ENCODE measurements at regions not wholly inside any gene's neighbourhood (a gene's known extent, or its start where the extent isn't known, plus 50 kb on each side); places are given as distances from the start of the nearest gene placed in this dataset.
"Not testable (repeated sequence)": the region's sequence is repeated elsewhere in the genome, so short reads cannot be mapped to it uniquely, and the experiment has no call there.

DNA sequence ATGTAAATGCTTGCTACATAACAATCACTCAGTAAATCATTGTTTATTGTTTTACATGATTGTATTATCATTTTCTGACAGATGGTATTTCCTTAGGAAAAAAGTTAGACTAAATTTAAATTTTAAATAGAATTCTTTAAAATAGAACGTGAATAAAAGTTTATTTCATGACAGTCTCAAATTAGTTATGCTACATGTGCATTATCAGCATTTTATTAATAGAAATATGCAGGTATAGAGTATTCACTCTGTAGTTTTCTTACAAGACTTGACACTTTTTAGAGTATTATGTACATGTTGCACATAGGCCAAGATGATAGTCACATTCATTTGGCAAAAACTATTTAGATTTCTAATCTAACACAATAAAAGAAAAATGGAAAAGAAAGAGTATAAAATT is 213.3 kb upstream of the SPRY1 start:
- DNase-seq (ENCODE audit: low read depth, low spot score) (no peak), FAIRE-seq (no peak)
- no peaks in the 10 kb centered on the region for H3K27me3 ChIP-seq (ENCODE audit: control insufficient read depth, extremely low read depth, insufficient read depth, low read length)
- no peak overlapping the region for H3K9ac ChIP-seq (ENCODE audit: control insufficient read depth, extremely low read depth, insufficient read depth, low read length)
- no peaks in the 10 kb centered on the region for H3K9me1 ChIP-seq (ENCODE audit: control insufficient read depth, extremely low read depth, insufficient read depth, low read length)
- H3K9me3 ChIP-seq (ENCODE audit: control insufficient read depth, low read depth, low read length) = no peaks in the 10 kb centered on the region
- no peak overlapping the region for H3K27ac ChIP-seq (ENCODE audit: control insufficient read depth, insufficient read depth, low read length)
- dilution Hi-C loops (cut with MboI; ENCODE audit: extremely low pct_ligation_motif_present, low sequenced_read_pairs) = no loop called here
- no peak overlapping the region for H2AFZ ChIP-seq (ENCODE audit: control insufficient read depth, low read length)
- no peaks in the 10 kb centered on the region for H3K79me2 ChIP-seq (ENCODE audit: control insufficient read depth, insufficient read depth, low read length)
- TF ChIP-seq, protein P1, sequence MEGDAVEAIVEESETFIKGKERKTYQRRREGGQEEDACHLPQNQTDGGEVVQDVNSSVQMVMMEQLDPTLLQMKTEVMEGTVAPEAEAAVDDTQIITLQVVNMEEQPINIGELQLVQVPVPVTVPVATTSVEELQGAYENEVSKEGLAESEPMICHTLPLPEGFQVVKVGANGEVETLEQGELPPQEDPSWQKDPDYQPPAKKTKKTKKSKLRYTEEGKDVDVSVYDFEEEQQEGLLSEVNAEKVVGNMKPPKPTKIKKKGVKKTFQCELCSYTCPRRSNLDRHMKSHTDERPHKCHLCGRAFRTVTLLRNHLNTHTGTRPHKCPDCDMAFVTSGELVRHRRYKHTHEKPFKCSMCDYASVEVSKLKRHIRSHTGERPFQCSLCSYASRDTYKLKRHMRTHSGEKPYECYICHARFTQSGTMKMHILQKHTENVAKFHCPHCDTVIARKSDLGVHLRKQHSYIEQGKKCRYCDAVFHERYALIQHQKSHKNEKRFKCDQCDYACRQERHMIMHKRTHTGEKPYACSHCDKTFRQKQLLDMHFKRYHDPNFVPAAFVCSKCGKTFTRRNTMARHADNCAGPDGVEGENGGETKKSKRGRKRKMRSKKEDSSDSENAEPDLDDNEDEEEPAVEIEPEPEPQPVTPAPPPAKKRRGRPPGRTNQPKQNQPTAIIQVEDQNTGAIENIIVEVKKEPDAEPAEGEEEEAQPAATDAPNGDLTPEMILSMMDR (optimal IDR thresholded peaks at IDR 0.05 in 1 of 3, IDR thresholded peaks at IDR 0.05 in 1 of 3, conservative IDR thresholded peaks at IDR 0.05 in 1 of 3; ENCODE audit: extremely low read depth in 1 of 3, insufficient read depth in 2 of 3, low read length in 3 of 3) = no peak
- no peak for TF ChIP-seq EZH2 (IDR thresholded peaks at IDR 0.05; ENCODE audit: low read length)
- no peaks in the 10 kb centered on the region for H3K4me1 ChIP-seq (ENCODE audit: control insufficient read depth, extremely low read depth, insufficient read depth, low read length)
- no peaks in the 10 kb centered on the region for H4K20me1 ChIP-seq (ENCODE audit: control insufficient read depth, extremely low read depth, insufficient read depth, low read length)
- H3K36me3 ChIP-seq (ENCODE audit: control insufficient read depth in 2 of 2, extremely low read depth in 1 of 2, insufficient read depth in 2 of 2, low read length in 2 of 2) = no peaks in the 10 kb centered on the region
- no peak overlapping the region for H3K4me3 ChIP-seq (ENCODE audit: control insufficient read depth in 2 of 3, extremely low read depth in 1 of 3, insufficient read depth in 2 of 3, low read depth in 1 of 3, low read length in 3 of 3)
- no peak overlapping the region for H3K4me2 ChIP-seq (ENCODE audit: control insufficient read depth, extremely low read depth, insufficient read depth, low read depth, low read length)

DNA sequence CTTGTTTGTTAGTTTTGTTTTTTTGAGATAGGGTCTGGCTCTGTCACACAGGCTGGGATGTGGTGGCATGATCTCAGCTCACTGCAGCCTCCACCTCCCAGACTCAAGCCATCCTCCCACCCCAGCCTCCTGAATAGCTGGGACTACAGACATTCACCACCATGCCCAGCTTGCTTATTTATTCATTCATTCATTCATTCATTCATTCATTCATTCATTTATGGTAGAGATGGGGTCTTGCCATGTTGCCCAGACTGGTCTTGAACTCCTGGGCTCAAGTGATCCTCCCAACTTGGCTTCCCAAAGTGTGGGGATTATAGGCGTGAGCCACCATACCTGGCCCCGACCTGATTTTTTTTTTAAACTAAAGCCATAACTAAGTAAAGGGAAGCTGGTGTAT is 212.8 kb upstream of the SPRY1 start:
- H4K20me1 ChIP-seq (ENCODE audit: control insufficient read depth, extremely low read depth, insufficient read depth, low read length); H3K36me3 ChIP-seq (ENCODE audit: control insufficient read depth in 2 of 2, extremely low read depth in 1 of 2, insufficient read depth in 2 of 2, low read length in 2 of 2); H3K79me2 ChIP-seq (ENCODE audit: control insufficient read depth, insufficient read depth, low read length); H2AFZ ChIP-seq (ENCODE audit: control insufficient read depth, low read length); DNase-seq (ENCODE audit: low read depth, low spot score); H3K9ac ChIP-seq (ENCODE audit: control insufficient read depth, extremely low read depth, insufficient read depth, low read length); FAIRE-seq; H3K27ac ChIP-seq (ENCODE audit: control insufficient read depth, insufficient read depth, low read length); dilution Hi-C loops (cut with MboI; ENCODE audit: extremely low pct_ligation_motif_present, low sequenced_read_pairs); H3K27me3 ChIP-seq (ENCODE audit: control insufficient read depth, extremely low read depth, insufficient read depth, low read length); H3K4me2 ChIP-seq (ENCODE audit: control insufficient read depth, extremely low read depth, insufficient read depth, low read depth, low read length); H3K9me3 ChIP-seq (ENCODE audit: control insufficient read depth, low read depth, low read length); H3K4me1 ChIP-seq (ENCODE audit: control insufficient read depth, extremely low read depth, insufficient read depth, low read length); H3K4me3 ChIP-seq (ENCODE audit: control insufficient read depth in 2 of 3, extremely low read depth in 1 of 3, insufficient read depth in 2 of 3, low read depth in 1 of 3, low read length in 3 of 3); H3K9me1 ChIP-seq (ENCODE audit: control insufficient read depth, extremely low read depth, insufficient read depth, low read length): not testable (repeated sequence)

DNA sequence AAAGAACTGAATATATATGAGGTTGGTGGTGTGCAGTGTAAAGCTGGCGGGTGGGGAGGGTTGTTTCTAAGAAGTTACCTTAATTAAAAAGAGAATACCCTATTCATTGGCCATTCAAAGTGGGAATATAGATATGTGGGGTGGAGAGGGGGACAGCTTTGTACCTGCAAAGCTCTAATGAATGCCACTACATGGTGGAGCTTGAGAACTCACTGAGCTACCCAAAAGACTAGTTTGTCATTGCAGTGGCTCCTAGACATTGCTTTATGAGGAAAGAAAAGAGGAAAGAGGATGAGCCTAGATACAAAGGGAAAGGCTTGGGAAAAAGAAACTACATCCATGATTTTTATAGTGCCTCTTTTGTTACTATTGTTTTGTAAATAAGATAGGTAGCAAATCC is 209.9 kb upstream of the SPRY1 start:
- Histone ChIP-seq H3K9me1 (ENCODE audit: control insufficient read depth, extremely low read depth, insufficient read depth, low read length) (no peaks in the 10 kb centered on the region), H2AFZ (ENCODE audit: control insufficient read depth, low read length) (no peak overlapping the region), H3K4me2 (ENCODE audit: control insufficient read depth, extremely low read depth, insufficient read depth, low read depth, low read length) (no peak overlapping the region), H3K36me3 (ENCODE audit: control insufficient read depth in 2 of 2, extremely low read depth in 1 of 2, insufficient read depth in 2 of 2, low read length in 2 of 2) (no peaks in the 10 kb centered on the region), H3K9ac (ENCODE audit: control insufficient read depth, extremely low read depth, insufficient read depth, low read length) (no peak overlapping the region), H3K27ac (ENCODE audit: control insufficient read depth, insufficient read depth, low read length) (no peak overlapping the region), H3K4me1 (ENCODE audit: control insufficient read depth, extremely low read depth, insufficient read depth, low read length) (no peaks in the 10 kb centered on the region), H3K4me3 (ENCODE audit: control insufficient read depth in 2 of 3, extremely low read depth in 1 of 3, insufficient read depth in 2 of 3, low read depth in 1 of 3, low read length in 3 of 3) (no peak overlapping the region), H3K9me3 (ENCODE audit: control insufficient read depth, low read depth, low read length) (no peaks in the 10 kb centered on the region), H3K79me2 (ENCODE audit: control insufficient read depth, insufficient read depth, low read length) (no peaks in the 10 kb centered on the region), H3K27me3 (ENCODE audit: control insufficient read depth, extremely low read depth, insufficient read depth, low read length) (no peaks in the 10 kb centered on the region), H4K20me1 (ENCODE audit: control insufficient read depth, extremely low read depth, insufficient read depth, low read length) (no peaks in the 10 kb centered on the region)
- dilution Hi-C loops (cut with MboI; ENCODE audit: extremely low pct_ligation_motif_present, low sequenced_read_pairs) = no loop called here
- no peak for FAIRE-seq
- no peak for DNase-seq (ENCODE audit: low read depth, low spot score)
- TF ChIP-seq EZH2 (IDR thresholded peaks at IDR 0.05; ENCODE audit: low read length) = no peak
- TF ChIP-seq, protein P1 (optimal IDR thresholded peaks at IDR 0.05 in 1 of 3, IDR thresholded peaks at IDR 0.05 in 1 of 3, conservative IDR thresholded peaks at IDR 0.05 in 1 of 3; ENCODE audit: extremely low read depth in 1 of 3, insufficient read depth in 2 of 3, low read length in 3 of 3) = no peak

All from keratinocyte (primary cell).